Caco-2 (cell line): ENCODE measurements at regions not wholly inside any gene's neighbourhood (a gene's known extent, or its start where the extent isn't known, plus 50 kb on each side); places are given as distances from the start of the nearest gene placed in this dataset.

Source experiments
- BruUV-seq: library from RNA; stranded (reverse); fragments of 400-500 nt; replicated peaks from 2 replicates; lab custom pipeline; 2021; lab: Mats Ljungman, UMichigan
- CTCF ChIA-PET: fragments of 300-600 bp; sonication (Branson Sonifier 250); formaldehyde crosslinking; loops from one replicate; lab custom pipeline; 2022; ENCODE audit warnings: antibody characterized with exemption; lab: Charles Lee
- POLR2A ChIA-PET: fragments of 300-600 bp; sonication (Branson Sonifier 250); formaldehyde crosslinking; loops from one replicate; lab custom pipeline; 2022; ENCODE audit warnings: antibody characterized with exemption; lab: Charles Lee
- DNase-seq, 2 experiments: peaks; one replicate each; pipeline versions ENCODE4 v3.0.0 to v3.0.0-alpha.2; 2020 to 2022
- H3K27me3 ChIP-seq: replicated peaks from 2 replicates; pipeline ENCODE4 v1.6.0; 2011; ENCODE audit warnings: low read length; ENCODE audit not compliant: control insufficient read depth, insufficient read depth
- H3K36me3 ChIP-seq: 2 replicates; pipeline ENCODE4 v1.5.1; 2011; ENCODE audit warnings: low read length; ENCODE audit not compliant: control insufficient read depth, insufficient read depth
- H3K4me1 ChIP-seq: fragments of 250-450 bp; sonication (Bioruptor Pico); 2 replicates; pipeline ENCODE4 v1.5.1; 2020; ENCODE audit warnings: mild to moderate bottlenecking
- H3K4me3 ChIP-seq: 2 replicates; pipeline ENCODE4 v1.5.1; 2011; ENCODE audit warnings: low read depth, mild to moderate bottlenecking, control low read depth, low read length
- H3K9me3 ChIP-seq: fragments of 250-450 bp; sonication (Bioruptor Pico); 2 replicates; pipeline ENCODE4 v1.5.1; 2020; ENCODE audit warnings: mild to moderate bottlenecking, moderate library complexity
- H3K27ac Mint-ChIP-seq: one replicate; pipeline ENCODE4 v1.8.0; 2022; ENCODE audit warnings: mixed read lengths; ENCODE audit not compliant: unreplicated experiment
- H3K27me3 Mint-ChIP-seq: one replicate; pipeline ENCODE4 v1.8.0; 2022; ENCODE audit warnings: mixed read lengths; ENCODE audit not compliant: insufficient read depth, unreplicated experiment
- H3K36me3 Mint-ChIP-seq: one replicate; pipeline ENCODE4 v1.8.0; 2022; ENCODE audit warnings: mild to moderate bottlenecking, mixed read lengths; ENCODE audit not compliant: insufficient read depth, unreplicated experiment
- H3K4me1 Mint-ChIP-seq: one replicate; pipeline ENCODE4 v1.8.0; 2022; ENCODE audit warnings: low read depth, mixed read lengths; ENCODE audit not compliant: unreplicated experiment
- H3K4me3 Mint-ChIP-seq: one replicate; pipeline ENCODE4 v1.8.0; 2022; ENCODE audit warnings: mild to moderate bottlenecking, moderate library complexity, mixed read lengths; ENCODE audit not compliant: unreplicated experiment
- H3K9me3 Mint-ChIP-seq: one replicate; pipeline ENCODE4 v1.8.0; 2022; ENCODE audit warnings: mixed read lengths; ENCODE audit not compliant: unreplicated experiment
- CTCF ChIP-seq, 2 experiments: fragments of 200-600 bp in 1 of 2; IDR thresholded peaks; 1 replicate in 1 of 2; 2 replicates in 1 of 2; pipeline versions ENCODE4 v1.5.1 to v1.8.0; 2011 to 2022; ENCODE audit warnings: antibody characterized with exemption in 1 of 2, control low read depth in 1 of 2, inconsistent platforms in 1 of 2, low read depth in 1 of 2, low read length in 1 of 2, mild to moderate bottlenecking in 1 of 2, moderate library complexity in 1 of 2; ENCODE audit not compliant: insufficient read depth in 1 of 2, severe bottlenecking in 1 of 2, unreplicated experiment in 1 of 2
- intact Hi-C: fragments of 100-400 bp; cut with micrococcal nuclease; formaldehyde crosslinking; loops from one replicate; pipeline ENCODE4 v1.10.0; 2022; ENCODE audit not compliant: unreplicated experiment

- H3K27me3 Mint-ChIP-seq = no peaks in the 10 kb centered on the region
- intact Hi-C loops = no loop called here
- ChIA-PET CTCF (no interaction called here), POLR2A (no interaction called here)
- H3K27ac Mint-ChIP-seq = no peak overlapping the region
- TF ChIP-seq CTCF (IDR thresholded peaks at IDR 0.05; ENCODE audit: insufficient read depth in 1 of 2, low read depth in 1 of 2, low read length in 1 of 2, severe bottlenecking in 1 of 2, unreplicated experiment in 1 of 2) = no peak
- H3K9me3 Mint-ChIP-seq = no peaks in the 10 kb centered on the region
- H3K4me1 ChIP-seq = no peaks in the 10 kb centered on the region
- H3K4me3 Mint-ChIP-seq = no peak overlapping the region
- no peaks in the 10 kb centered on the region for H3K36me3 Mint-ChIP-seq
- DNase-seq = no peak
- no peaks in the 10 kb centered on the region for H3K4me1 Mint-ChIP-seq
- H3K27me3 ChIP-seq = no peaks in the 10 kb centered on the region
- no peaks in the 10 kb centered on the region for H3K9me3 ChIP-seq
- H3K4me3 ChIP-seq = no peak overlapping the region
- no TSS peak for BruUV-seq
- H3K36me3 ChIP-seq = no peaks in the 10 kb centered on the region
Observed at GRCh38 chr7:45987521-45988290, 66.6 kb upstream of the IGFBP3 start.

- CTCF ChIA-PET = no interaction called here
- DNase-seq = no peak
- Mint-ChIP-seq H3K4me1 (no peaks in the 10 kb centered on the region), H3K9me3 (peaks cover 9% of the 10 kb centered on the region), H3K36me3 (no peaks in the 10 kb centered on the region), H3K27ac (no peak overlapping the region), H3K27me3 (no peaks in the 10 kb centered on the region), H3K4me3 (no peak overlapping the region)
- intact Hi-C loops = no loop called here
- Histone ChIP-seq H3K4me1 (no peaks in the 10 kb centered on the region), H3K9me3 (peaks cover 1% of the 10 kb centered on the region; the same call in 1 of the 2 replicates), H3K27me3 (no peaks in the 10 kb centered on the region), H3K4me3 (no peak overlapping the region), H3K36me3 (no peaks in the 10 kb centered on the region)
- no TSS peak for BruUV-seq
- POLR2A ChIA-PET = no interaction called here
- TF ChIP-seq CTCF (IDR thresholded peaks at IDR 0.05; ENCODE audit: insufficient read depth in 1 of 2, low read depth in 1 of 2, low read length in 1 of 2, severe bottlenecking in 1 of 2, unreplicated experiment in 1 of 2) = no peak
Observed at GRCh38 chr7:45986355-45987298, 65.6 kb upstream of the IGFBP3 start.

GRCh38 chr7:45985902-45986301 is 64.8 kb upstream of the IGFBP3 start:
- ChIA-PET POLR2A (no interaction called here), CTCF (no interaction called here)
- H3K36me3 ChIP-seq = no peaks in the 10 kb centered on the region
- intact Hi-C loops = no loop called here
- no peaks in the 10 kb centered on the region for H3K27me3 ChIP-seq
- Mint-ChIP-seq H3K4me1 (no peaks in the 10 kb centered on the region), H3K9me3 (peaks cover 9% of the 10 kb centered on the region), H3K27me3 (no peaks in the 10 kb centered on the region), H3K27ac (no peak overlapping the region), H3K4me3 (no peak overlapping the region), H3K36me3 (no peaks in the 10 kb centered on the region)
- H3K4me1 ChIP-seq = no peaks in the 10 kb centered on the region
- no TSS peak for BruUV-seq
- H3K4me3 ChIP-seq = no peak overlapping the region
- no peak for TF ChIP-seq CTCF (IDR thresholded peaks at IDR 0.05; ENCODE audit: insufficient read depth in 1 of 2, low read depth in 1 of 2, low read length in 1 of 2, severe bottlenecking in 1 of 2, unreplicated experiment in 1 of 2)
- DNase-seq = no peak
- H3K9me3 ChIP-seq = peaks cover 4% of the 10 kb centered on the region; the same call in 1 of the 2 replicates
